HG03469 (cell line): ENCODE measurements at regions not wholly inside any gene's neighbourhood (a gene's known extent, or its start where the extent isn't known, plus 50 kb on each side); places are given as distances from the start of the nearest gene placed in this dataset.
"Not testable (repeated sequence)": the region's sequence is repeated elsewhere in the genome, so short reads cannot be mapped to it uniquely, and the experiment has no call there.

ENCODE experiments used
- ATAC-seq: cut with Tn5 transposase; IDR thresholded peaks from one replicate; pipeline ENCODE4 v1.9.1; 2021; ENCODE audit warnings: mild to moderate bottlenecking, moderate library complexity, moderate number of reproducible peaks; ENCODE audit not compliant: unreplicated experiment

- ATAC-seq, result no peak
These were observed 231.9 kb downstream of the TTC8 start for GRCh38 chr14:89056394-89056793.

DNA sequence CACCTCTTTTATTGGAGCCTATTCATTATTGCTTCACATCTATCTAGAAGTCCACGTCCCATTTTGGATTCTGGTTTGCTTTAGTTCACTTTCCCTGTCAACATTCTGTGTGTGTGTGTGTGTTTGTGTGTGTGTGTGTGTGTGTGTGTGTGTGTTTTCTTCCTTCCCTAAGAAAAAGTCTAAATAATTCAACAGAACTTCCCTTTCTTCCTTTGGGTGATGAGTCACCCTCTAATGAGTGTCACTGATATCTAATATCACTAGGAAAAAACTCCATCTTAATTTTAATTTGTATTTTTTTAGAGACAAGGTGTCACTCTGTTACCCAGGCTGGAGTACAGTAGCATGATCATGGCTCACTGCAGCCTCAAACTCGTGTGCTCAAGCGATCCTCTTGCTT is 234.2 kb downstream of the TTC8 start:
- no peak for ATAC-seq

GRCh38 chr14:89060191-89060590 is 235.7 kb downstream of the TTC8 start:
- no peak for ATAC-seq

GRCh38 chr14:89061696-89062095 is 237.2 kb downstream of the TTC8 start:
- no peak for ATAC-seq

- ATAC-seq, result no peak
These were observed 241.4 kb downstream of the TTC8 start for GRCh38 chr14:89065879-89066278.

DNA sequence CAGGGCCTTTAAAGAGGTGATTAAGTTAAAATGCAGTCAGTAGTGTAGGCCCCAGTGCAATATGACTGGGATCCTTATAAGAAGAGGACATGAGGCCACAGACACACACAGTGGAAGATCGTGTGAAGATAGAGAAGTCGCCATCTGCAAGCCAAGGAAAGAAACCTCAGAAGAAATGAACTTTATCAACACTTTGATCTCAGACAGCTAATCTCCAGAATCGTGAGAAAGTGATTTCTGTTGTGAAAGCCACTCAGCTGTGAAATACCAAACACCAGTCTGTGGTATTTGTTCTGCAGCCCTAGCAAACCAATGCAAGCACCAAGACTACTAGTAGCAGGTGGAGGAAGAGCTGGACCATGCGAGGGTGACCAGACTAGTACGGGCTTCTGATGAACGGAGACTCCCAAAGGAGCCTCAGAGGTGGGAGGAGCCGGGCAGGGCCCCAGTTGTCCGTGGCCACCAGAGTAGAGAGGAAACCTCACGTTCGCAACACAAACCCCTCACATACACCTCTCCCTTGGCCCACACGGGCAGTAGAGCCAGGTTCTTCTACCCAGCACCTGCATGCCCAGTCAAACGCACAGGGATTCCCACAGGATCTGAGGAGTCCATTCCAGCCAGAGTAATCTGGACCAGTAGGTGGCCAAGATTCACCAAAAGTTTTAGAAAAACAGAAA is 243.0 kb downstream of the TTC8 start:
- no peak for ATAC-seq

GRCh38 chr14:89078021-89078795 is 253.8 kb downstream of the TTC8 start:
- ATAC-seq, result no peak

- ATAC-seq, result no peak
These were observed 260.8 kb downstream of the TTC8 start for GRCh38 chr14:89085231-89085731.

- no peak for ATAC-seq
These were observed 261.4 kb downstream of the TTC8 start for GRCh38 chr14:89085737-89086382.

DNA sequence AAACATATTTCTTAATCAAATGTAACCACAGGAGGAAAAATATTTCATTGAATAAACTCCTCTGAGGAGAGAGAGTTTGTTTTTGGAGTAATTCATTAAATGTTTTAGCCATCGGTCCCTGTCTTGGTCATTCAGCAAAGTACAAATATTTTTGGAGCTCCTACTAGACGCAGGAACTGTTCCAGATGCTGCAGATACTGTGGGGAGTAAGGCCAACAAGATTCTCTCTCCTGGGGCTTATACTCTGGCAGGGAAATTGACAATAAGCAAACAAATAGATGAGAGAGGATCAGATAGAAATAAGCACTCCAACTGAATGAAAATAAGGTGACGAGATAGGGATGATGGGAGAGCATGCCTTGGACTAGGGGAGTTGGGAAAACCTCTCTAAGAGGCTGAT is 264.1 kb downstream of the TTC8 start:
- ATAC-seq, result no peak

- no peak for ATAC-seq
These were observed 264.9 kb downstream of the TTC8 start for GRCh38 chr14:89089330-89089729.

DNA sequence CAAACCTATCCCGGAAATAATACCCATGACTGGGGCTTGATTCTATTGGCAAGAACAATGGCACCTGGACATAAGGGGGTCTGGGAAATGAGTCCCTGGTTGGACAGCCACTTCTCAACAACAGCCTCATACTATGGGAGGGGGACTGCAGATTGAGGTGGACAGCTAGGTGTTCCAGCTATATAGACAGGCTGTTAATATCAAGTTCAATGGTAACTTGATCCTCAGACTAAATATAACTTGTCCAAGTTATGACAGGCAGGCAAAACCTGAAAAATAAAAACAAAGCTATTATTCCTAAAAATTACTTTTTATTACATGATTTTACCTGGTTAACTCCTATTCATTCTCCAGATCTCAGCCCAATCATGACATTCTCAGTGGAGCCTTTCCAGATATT is 267.3 kb downstream of the TTC8 start:
- no peak for ATAC-seq

DNA sequence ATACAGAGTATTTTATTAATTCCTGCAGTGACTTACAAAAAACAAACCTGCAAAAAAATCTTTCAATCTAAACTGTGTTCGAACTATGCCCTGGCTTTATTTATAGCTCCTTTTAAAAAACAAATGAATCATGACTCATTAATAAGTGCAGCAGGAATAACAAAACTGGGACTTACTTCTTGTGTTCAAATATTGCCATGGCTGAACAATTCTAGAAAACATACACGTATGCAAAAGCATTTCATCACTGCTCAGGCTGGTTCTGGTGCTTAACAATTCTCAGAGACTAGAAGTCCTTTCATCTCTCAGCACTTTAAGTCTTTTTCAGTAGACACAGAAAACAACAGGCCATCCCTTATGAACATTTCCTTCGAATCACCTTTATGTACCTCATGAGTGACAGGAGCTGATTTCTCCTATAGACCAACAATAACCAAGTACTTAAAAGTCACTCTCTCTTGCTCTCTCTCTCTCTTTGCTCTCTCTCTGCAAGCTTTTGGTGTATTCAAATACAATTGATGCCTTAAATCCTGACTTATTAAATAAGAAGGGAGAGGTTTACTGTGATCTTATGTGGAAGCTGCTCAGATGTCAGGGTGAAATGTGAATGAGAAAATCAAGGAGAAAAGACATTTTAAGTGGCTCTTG is 268.8 kb downstream of the TTC8 start:
- no peak for ATAC-seq

DNA sequence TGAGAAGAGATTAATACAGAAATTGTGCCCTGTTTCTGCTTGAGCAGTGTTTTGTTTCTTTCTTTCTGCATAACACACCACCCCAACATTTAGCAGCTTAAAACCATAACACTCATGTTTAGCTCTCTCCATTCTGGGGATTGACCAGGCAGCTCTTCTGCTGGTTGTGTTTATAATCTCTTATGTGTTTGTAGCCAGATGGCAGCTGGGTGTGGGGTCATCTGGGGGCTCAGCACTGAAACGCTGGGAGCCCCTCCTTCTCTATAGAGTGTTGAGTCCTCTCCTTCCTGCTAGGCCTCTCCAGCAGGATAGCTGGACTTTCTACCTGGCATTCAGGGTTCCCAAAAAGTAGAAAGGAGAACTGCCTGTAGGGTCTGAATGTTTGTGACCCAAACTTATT is 270.6 kb downstream of the TTC8 start:
- ATAC-seq, result no peak

DNA sequence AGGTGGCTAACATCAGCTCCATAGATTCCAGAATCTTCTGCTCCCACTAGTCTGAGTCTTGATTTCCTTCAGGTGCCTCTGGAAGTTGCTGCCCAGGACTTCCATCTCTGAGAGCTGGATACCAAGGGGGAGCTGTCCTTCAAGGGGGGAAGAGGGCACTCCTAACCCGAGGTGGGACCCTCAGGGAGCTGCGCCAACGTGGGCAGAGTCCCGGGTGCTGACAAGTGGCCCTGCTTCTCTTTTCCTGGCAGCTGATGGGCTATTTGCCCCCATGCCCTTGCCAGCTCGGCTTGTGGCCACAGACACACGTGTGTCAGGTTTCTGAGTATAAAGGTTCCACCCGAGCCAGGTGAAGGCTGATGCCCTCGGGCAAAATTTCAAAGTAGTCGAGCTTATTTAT is 272.5 kb downstream of the TTC8 start:
- ATAC-seq, result no peak

- ATAC-seq, result no peak
These were observed 273.8 kb downstream of the TTC8 start for GRCh38 chr14:89098254-89098653.

DNA sequence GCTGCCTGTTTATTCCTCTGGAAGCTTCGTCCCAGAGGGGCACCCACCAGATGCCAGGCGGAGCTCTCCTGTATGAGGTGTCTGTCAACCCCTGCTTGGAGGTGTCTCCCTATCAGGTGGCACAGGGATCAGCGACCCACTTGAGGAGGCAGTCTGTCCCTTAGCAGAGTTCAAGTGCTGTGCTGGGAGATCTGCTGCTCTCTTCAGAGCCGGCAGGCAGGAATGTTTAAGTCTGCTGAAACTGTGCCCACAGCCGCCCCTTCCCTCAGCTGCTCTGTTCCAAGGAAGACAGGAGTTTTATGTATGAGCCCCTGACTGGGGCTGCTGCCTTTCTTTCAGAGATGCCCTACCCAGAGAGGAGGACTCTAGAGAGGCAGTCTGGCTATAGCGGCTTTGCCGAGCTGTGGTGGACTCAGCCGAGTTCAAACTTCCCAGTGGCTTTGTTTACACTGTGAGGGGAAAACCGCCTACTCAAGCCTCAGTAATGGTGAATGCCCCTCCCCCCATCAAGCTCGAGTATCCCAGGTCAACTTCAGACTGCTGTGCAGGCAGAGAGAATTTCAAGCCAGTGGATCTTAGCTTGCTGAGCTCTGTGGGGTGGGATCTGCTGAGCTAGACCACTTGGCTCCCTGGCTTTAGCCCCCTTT is 279.8 kb downstream of the TTC8 start:
- ATAC-seq, result not testable (repeated sequence)

- ATAC-seq, result not testable (repeated sequence)
These were observed 280.4 kb downstream of the TTC8 start for GRCh38 chr14:89104861-89105260.
